Karpas-422 (cell line): ENCODE measurements at regions not wholly inside any gene's neighbourhood (a gene's known extent, or its start where the extent isn't known, plus 50 kb on each side); places are given as distances from the start of the nearest gene placed in this dataset.

Source experiments
- DNase-seq: peaks from one replicate; pipeline ENCODE4 v3.0.0-alpha.2; 2015
- H2AFZ ChIP-seq: fragments of 200-600 bp; sonication (generic); 2 replicates; pipeline ENCODE4 v1.6.1; 2014; ENCODE audit warnings: antibody characterized with exemption, low read length, mixed read lengths
- H3K27ac ChIP-seq: fragments of 200-600 bp; sonication (generic); 2 replicates; pipeline ENCODE4 v1.5.1; 2014; ENCODE audit warnings: mild to moderate bottlenecking, low read length, moderate library complexity
- H3K27me3 ChIP-seq: fragments of 200-600 bp; sonication (generic); 2 replicates; pipeline ENCODE4 v1.6.1; 2014; ENCODE audit warnings: low read length, mixed read lengths
- H3K36me3 ChIP-seq: fragments of 200-600 bp; sonication (generic); 2 replicates; pipeline ENCODE4 v1.6.1; 2014; ENCODE audit warnings: low read length, mixed read lengths; ENCODE audit not compliant: insufficient read depth
- H3K4me1 ChIP-seq: fragments of 200-600 bp; sonication (generic); 2 replicates; pipeline ENCODE4 v1.6.1; 2014; ENCODE audit warnings: mild to moderate bottlenecking, low read length, mixed read lengths
- H3K4me2 ChIP-seq: fragments of 200-600 bp; sonication (generic); 2 replicates; pipeline ENCODE4 v1.6.1; 2014; ENCODE audit warnings: low read length, low read depth, mild to moderate bottlenecking; ENCODE audit not compliant: poor library complexity, severe bottlenecking
- H3K4me3 ChIP-seq: fragments of 200-600 bp; sonication (generic); 2 replicates; pipeline ENCODE4 v1.5.1; 2014; ENCODE audit warnings: mild to moderate bottlenecking, antibody characterized with exemption, low read length, mixed read lengths
- H3K79me2 ChIP-seq: fragments of 200-600 bp; sonication (generic); 2 replicates; pipeline ENCODE4 v1.6.1; 2014; ENCODE audit warnings: mild to moderate bottlenecking, low read length, mixed read lengths
- H3K9ac ChIP-seq: fragments of 200-600 bp; sonication (generic); 2 replicates; pipeline ENCODE4 v1.6.0; 2014; ENCODE audit warnings: low read length
- H3K9me2 ChIP-seq: fragments of 200-600 bp; sonication (generic), shearing (Covaris generic); replicated peaks from 2 replicates; pipeline ENCODE4 v1.6.0; 2014; ENCODE audit warnings: mild to moderate bottlenecking, low read length, moderate library complexity; ENCODE audit not compliant: insufficient read depth
- H3K9me3 ChIP-seq: fragments of 300-700, 200-600 bp; sonication (generic); 2 replicates; pipeline ENCODE4 v1.6.1; 2014; ENCODE audit warnings: low read length, mixed read lengths
- H4K20me1 ChIP-seq: fragments of 200-600 bp; sonication (generic); 2 replicates; pipeline ENCODE4 v1.6.1; 2014; ENCODE audit warnings: mild to moderate bottlenecking, antibody characterized with exemption, low read length, low read depth; ENCODE audit not compliant: insufficient read depth

DNA sequence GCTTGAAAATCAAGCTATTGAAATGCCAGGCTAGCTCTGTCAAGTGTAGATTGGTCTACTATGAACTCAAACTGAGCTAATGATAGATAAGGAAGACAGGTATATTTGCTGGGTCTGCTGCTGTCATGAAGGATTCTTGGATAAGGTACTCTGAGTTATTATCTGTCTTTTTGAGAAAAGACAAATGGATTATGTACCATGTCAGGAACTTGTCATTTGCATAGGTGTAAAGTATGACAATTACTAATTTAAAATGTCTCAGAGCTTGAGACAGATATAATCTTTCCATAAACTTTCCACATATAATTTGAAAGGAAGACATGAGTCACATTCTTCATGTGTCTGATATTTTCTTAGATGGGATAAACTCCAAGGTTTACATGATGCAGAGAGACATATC is 594.1 kb upstream of the PTPRD start:
- Histone ChIP-seq H3K9me3 (peaks cover 29% of the 10 kb centered on the region), H2AFZ (no peak overlapping the region), H3K36me3 (no peaks in the 10 kb centered on the region), H3K4me2 (no peak overlapping the region), H3K4me3 (no peak overlapping the region), H3K27me3 (no peaks in the 10 kb centered on the region), H3K9me2 (no peaks in the 10 kb centered on the region), H3K27ac (no peak overlapping the region), H4K20me1 (no peaks in the 10 kb centered on the region), H3K4me1 (no peaks in the 10 kb centered on the region), H3K9ac (no peak overlapping the region), H3K79me2 (no peaks in the 10 kb centered on the region)
- DNase-seq, result no peak

DNA sequence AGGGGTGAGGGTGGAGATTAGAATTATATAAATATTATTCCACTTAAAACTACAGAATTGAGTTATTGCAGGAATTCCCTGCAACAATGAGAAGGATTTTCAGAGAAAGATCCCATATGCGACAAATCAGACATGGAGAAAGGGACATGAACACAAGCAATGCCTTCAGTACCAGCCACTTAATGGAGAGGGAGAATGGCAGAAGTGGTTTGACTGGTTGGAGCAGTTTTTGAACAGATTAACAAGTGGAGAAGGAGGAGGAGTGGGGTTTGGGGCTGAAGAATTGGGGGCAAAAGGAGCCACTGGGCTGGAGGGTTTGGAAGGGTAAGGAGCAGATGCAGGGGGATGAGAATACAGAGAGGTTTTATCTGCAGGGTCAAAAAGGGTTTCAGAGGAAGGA is 620.9 kb upstream of the PTPRD start:
- H4K20me1 ChIP-seq, result no peaks in the 10 kb centered on the region
- no peaks in the 10 kb centered on the region for H3K79me2 ChIP-seq
- no peak overlapping the region for H3K27ac ChIP-seq
- no peaks in the 10 kb centered on the region for H3K4me1 ChIP-seq
- no peaks in the 10 kb centered on the region for H3K36me3 ChIP-seq
- DNase-seq, result no peak
- H3K9ac ChIP-seq, result no peak overlapping the region
- no peak overlapping the region for H3K4me2 ChIP-seq
- H2AFZ ChIP-seq, result no peak overlapping the region
- H3K4me3 ChIP-seq, result no peak overlapping the region
- no peaks in the 10 kb centered on the region; the same call in 1 of the 2 replicates for H3K9me2 ChIP-seq
- H3K27me3 ChIP-seq, result no peaks in the 10 kb centered on the region
- H3K9me3 ChIP-seq, result peaks cover 17% of the 10 kb centered on the region

DNA sequence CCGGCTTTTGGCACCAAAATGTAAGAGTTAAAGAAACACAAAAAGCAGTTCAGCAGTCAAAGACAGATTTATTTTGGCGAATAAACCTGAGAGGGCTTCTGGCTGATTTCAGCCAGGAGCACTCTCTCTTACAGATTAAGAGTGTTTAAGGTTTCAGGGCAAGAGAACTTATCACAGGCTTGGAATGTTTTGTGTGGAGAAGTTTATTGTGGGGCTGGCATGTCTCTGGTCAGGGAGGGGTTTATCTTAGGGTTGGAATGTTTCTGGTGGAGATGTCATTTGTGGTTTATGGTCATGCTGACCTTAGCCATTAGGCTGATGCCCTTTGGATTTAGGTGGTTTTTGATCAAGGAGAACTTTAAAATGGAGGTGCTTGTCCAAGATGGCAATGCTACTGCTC is 622.3 kb upstream of the PTPRD start:
- Histone ChIP-seq H3K9ac (no peak overlapping the region), H3K4me2 (no peak overlapping the region), H3K79me2 (no peaks in the 10 kb centered on the region), H3K27ac (no peak overlapping the region), H3K27me3 (no peaks in the 10 kb centered on the region), H4K20me1 (no peaks in the 10 kb centered on the region), H3K36me3 (no peaks in the 10 kb centered on the region), H2AFZ (no peak overlapping the region), H3K4me3 (no peak overlapping the region), H3K4me1 (no peaks in the 10 kb centered on the region), H3K9me2 (no peaks in the 10 kb centered on the region), H3K9me3 (peaks cover 9% of the 10 kb centered on the region)
- no peak for DNase-seq

DNA sequence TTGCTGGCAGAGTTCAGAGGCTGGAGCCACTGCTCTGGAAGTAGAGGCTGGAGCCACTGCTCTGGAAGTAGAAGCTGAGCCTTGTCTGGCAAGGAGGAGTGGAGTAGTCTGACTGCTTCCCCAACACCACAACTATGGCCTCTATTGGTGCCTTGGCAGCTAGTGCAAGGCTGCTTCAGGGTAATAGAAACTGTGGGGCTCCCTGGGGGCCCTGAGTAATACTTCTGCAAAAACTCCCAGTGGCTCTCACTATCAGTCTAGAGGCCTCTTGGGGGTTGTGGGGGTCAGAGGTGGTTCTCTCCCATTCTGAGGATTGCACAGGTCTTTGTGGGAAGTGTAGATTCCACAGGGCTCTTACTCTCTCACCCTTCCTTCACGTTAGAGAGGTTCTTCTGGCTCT is 629.0 kb upstream of the PTPRD start:
- Histone ChIP-seq H3K9me2 (no peaks in the 10 kb centered on the region), H3K4me2 (no peak overlapping the region), H3K9ac (no peak overlapping the region), H3K4me1 (no peaks in the 10 kb centered on the region), H2AFZ (no peak overlapping the region), H3K36me3 (no peaks in the 10 kb centered on the region), H3K27me3 (no peaks in the 10 kb centered on the region), H4K20me1 (no peaks in the 10 kb centered on the region), H3K79me2 (no peaks in the 10 kb centered on the region), H3K27ac (no peak overlapping the region), H3K9me3 (peaks cover 27% of the 10 kb centered on the region), H3K4me3 (no peak overlapping the region)
- no peak for DNase-seq

DNA sequence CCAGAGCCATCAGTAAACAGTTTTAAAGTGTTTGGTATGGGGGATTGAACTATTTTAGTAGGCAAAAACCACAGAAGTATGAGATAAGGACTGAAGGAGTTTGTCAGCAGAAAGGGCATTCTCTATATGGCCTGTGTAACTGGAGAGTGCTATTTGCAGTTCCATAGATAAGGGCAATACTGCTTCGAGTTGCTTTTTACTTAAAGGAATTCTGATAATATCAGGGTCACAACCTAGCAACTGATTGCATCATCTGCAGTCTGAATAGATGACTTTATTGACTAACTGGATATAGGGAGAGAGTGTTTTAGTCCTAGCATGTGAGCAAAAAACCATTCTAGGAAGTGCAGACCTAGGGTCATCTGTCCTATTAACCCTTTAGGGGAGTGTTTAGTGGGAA is 645.2 kb upstream of the PTPRD start:
- no peaks in the 10 kb centered on the region for H3K27me3 ChIP-seq
- no peak overlapping the region for H2AFZ ChIP-seq
- no peaks in the 10 kb centered on the region for H4K20me1 ChIP-seq
- no peak overlapping the region for H3K9ac ChIP-seq
- H3K4me2 ChIP-seq, result no peak overlapping the region
- no peak overlapping the region for H3K27ac ChIP-seq
- no peaks in the 10 kb centered on the region for H3K4me1 ChIP-seq
- H3K36me3 ChIP-seq, result no peaks in the 10 kb centered on the region
- H3K4me3 ChIP-seq, result no peak overlapping the region
- H3K9me2 ChIP-seq, result no peaks in the 10 kb centered on the region
- DNase-seq, result no peak
- peaks cover 9% of the 10 kb centered on the region for H3K9me3 ChIP-seq
- no peaks in the 10 kb centered on the region for H3K79me2 ChIP-seq

DNA sequence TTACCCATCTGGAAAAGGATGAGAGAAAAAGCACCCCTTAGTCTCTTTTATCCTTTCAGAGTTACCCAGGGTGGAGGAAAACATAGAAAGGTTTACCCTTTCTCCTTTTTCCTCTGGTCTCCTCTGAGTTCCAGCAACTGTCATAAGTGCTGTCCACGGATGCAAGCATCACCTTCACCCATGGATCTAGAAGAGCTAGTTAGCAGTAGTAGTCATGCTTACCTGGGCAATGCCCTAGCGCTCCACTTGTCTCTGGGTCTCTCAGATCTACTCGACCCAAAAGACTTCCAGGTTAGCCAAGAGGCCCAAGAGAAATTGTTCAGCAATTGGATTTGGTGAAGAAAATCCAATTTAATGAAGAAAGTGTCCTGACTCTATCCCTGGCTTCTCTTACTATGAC is 656.2 kb upstream of the PTPRD start:
- Histone ChIP-seq H3K9me2 (no peaks in the 10 kb centered on the region), H3K36me3 (no peaks in the 10 kb centered on the region), H3K4me2 (no peak overlapping the region), H3K4me3 (no peak overlapping the region), H3K79me2 (no peaks in the 10 kb centered on the region), H3K9ac (no peak overlapping the region), H3K27ac (no peak overlapping the region), H2AFZ (no peak overlapping the region), H4K20me1 (no peaks in the 10 kb centered on the region), H3K4me1 (no peaks in the 10 kb centered on the region), H3K9me3 (peaks cover 57% of the 10 kb centered on the region), H3K27me3 (no peaks in the 10 kb centered on the region)
- DNase-seq, result no peak

DNA sequence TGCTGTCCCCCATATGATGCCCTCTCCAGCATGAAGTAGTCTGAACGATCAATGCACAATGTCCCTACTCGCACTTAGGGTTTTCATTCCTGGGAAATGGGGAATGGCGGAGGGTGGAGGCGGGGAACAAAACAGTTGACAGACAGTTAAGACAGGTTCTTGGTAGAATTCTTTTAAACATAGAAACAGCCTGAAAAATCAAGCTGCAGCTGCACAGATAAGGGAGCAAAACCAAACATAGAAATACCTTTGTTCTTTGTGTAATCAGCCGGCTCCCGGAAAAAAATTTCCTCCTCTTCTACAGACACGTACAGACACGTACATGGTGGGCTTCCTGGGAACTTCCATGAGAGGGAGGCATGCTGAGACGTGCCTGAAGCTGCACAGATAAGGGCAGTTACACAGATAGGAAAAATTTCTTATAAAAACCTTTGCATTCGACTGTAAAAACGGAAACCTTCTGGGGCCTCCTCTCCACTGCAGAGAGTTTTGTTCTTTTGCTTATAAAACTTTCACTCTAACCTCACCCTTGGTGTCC is 662.4 kb upstream of the PTPRD start:
- H4K20me1 ChIP-seq, result no peaks in the 10 kb centered on the region
- no peak for DNase-seq
- no peaks in the 10 kb centered on the region for H3K36me3 ChIP-seq
- H2AFZ ChIP-seq, result no peak overlapping the region
- no peak overlapping the region for H3K27ac ChIP-seq
- no peak overlapping the region for H3K4me2 ChIP-seq
- H3K4me1 ChIP-seq, result no peaks in the 10 kb centered on the region
- no peak overlapping the region for H3K4me3 ChIP-seq
- no peaks in the 10 kb centered on the region for H3K79me2 ChIP-seq
- H3K27me3 ChIP-seq, result no peaks in the 10 kb centered on the region
- peaks cover 35% of the 10 kb centered on the region for H3K9me3 ChIP-seq
- H3K9ac ChIP-seq, result no peak overlapping the region
- no peaks in the 10 kb centered on the region for H3K9me2 ChIP-seq

DNA sequence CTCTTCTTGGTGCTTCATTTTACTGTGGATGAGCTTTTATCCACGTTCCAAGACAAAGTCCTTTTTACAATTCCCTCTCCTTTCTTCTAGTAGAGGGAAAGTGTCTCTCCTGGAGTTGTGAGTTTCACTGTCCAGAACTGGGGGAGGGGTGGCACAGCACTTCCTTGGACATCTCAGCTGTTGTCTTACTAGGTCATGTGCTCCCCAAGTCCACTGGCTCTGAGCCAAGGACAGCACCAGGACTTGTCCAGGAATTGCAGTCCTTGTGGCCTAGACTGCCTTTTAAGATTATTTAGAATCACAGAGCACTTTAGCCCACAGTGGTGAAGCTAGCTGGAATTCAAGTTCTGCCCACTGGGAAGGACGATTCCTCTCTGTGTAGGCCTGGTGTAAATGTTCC is 700.2 kb upstream of the PTPRD start:
- peaks cover 19% of the 10 kb centered on the region; the same call in 1 of the 2 replicates for H3K9me3 ChIP-seq
- no peak overlapping the region for H3K4me3 ChIP-seq
- no peak for DNase-seq
- H3K27me3 ChIP-seq, result no peaks in the 10 kb centered on the region
- H4K20me1 ChIP-seq, result no peaks in the 10 kb centered on the region
- H3K4me2 ChIP-seq, result no peak overlapping the region
- H3K27ac ChIP-seq, result no peak overlapping the region
- H3K79me2 ChIP-seq, result no peaks in the 10 kb centered on the region
- H3K9me2 ChIP-seq, result no peaks in the 10 kb centered on the region
- no peak overlapping the region for H3K9ac ChIP-seq
- H3K4me1 ChIP-seq, result no peaks in the 10 kb centered on the region
- H3K36me3 ChIP-seq, result no peaks in the 10 kb centered on the region
- no peak overlapping the region for H2AFZ ChIP-seq

DNA sequence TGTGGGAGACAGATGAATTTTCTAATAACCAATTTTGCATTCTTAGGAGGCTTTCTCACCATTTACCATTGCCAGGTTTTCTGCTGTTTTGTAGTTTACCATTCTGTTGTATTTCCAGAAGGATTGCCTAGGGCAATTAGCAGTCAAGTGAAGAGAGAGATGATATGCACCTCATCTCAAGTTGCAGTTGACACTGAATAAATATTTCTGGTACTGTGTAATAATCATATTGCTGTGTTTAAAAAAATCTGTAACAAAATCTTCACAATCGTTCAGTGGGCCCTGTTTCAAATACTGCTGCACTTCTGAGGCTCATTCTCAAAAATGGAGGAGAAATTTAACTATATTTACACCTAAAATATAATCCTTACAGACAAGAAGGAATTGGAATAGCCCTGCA is 706.1 kb upstream of the PTPRD start:
- Histone ChIP-seq H3K4me2 (no peak overlapping the region), H3K27ac (no peak overlapping the region), H3K79me2 (no peaks in the 10 kb centered on the region), H4K20me1 (no peaks in the 10 kb centered on the region), H3K9me3 (peaks cover 23% of the 10 kb centered on the region), H3K27me3 (no peaks in the 10 kb centered on the region), H2AFZ (no peak overlapping the region), H3K9ac (no peak overlapping the region), H3K4me1 (no peaks in the 10 kb centered on the region), H3K4me3 (no peak overlapping the region), H3K9me2 (no peaks in the 10 kb centered on the region), H3K36me3 (no peaks in the 10 kb centered on the region)
- no peak for DNase-seq
